ENCODE measurements at regions not wholly inside any gene's neighbourhood (a gene's known extent, or its start where the extent isn't known, plus 50 kb on each side); places are given as distances from the start of the nearest gene placed in this dataset.

GRCh38 chr17:5822281-5823060, 238.2 kb upstream of the NLRP1 start:
- no peak for DNase-seq

- no peak for DNase-seq
These were observed 238.9 kb upstream of the NLRP1 start for GRCh38 chr17:5823219-5823618.

GRCh38 chr17:5825717-5826330, 241.5 kb upstream of the NLRP1 start:
- no peak for DNase-seq

GRCh38 chr17:5826384-5826783, 242.1 kb upstream of the NLRP1 start:
- DNase-seq = no peak

- DNase-seq = no peak
These were observed 239.3 kb upstream of the WSCD1 start for GRCh38 chr17:5830921-5831320.

- DNase-seq = no peak
These were observed 237.3 kb upstream of the WSCD1 start for GRCh38 chr17:5832886-5833285.

- no peak for DNase-seq
These were observed 233.1 kb upstream of the WSCD1 start for GRCh38 chr17:5837055-5837491.

- no peak for DNase-seq
These were observed 231.4 kb upstream of the WSCD1 start for GRCh38 chr17:5838661-5839300.

GRCh38 chr17:5840811-5841446, 229.2 kb upstream of the WSCD1 start:
- DNase-seq = no peak

GRCh38 chr17:5841862-5842261, 228.3 kb upstream of the WSCD1 start:
- no peak for DNase-seq

GRCh38 chr17:5843366-5844026, 226.7 kb upstream of the WSCD1 start:
- DNase-seq = no peak

GRCh38 chr17:5846001-5846400, 224.2 kb upstream of the WSCD1 start:
- no peak for DNase-seq

- no peak for DNase-seq
These were observed 215.2 kb upstream of the WSCD1 start for GRCh38 chr17:5854871-5855554.

- no peak for DNase-seq
These were observed 208.9 kb upstream of the WSCD1 start for GRCh38 chr17:5861246-5861645.

GRCh38 chr17:5861854-5862253, 208.3 kb upstream of the WSCD1 start:
- no peak for DNase-seq

GRCh38 chr17:5862395-5862794, 207.8 kb upstream of the WSCD1 start:
- no peak for DNase-seq

GRCh38 chr17:5864741-5865657, 205.2 kb upstream of the WSCD1 start:
- DNase-seq = no peak

- no peak for DNase-seq
These were observed 203.2 kb upstream of the WSCD1 start for GRCh38 chr17:5866978-5867377.

- no peak for DNase-seq
These were observed 201.0 kb upstream of the WSCD1 start for GRCh38 chr17:5869041-5869745.

GRCh38 chr17:5870231-5870953, 199.8 kb upstream of the WSCD1 start:
- no peak for DNase-seq

Measured in suppressor macrophage treated with lipopolysaccharide for 1 hour (primary cell).